ENCODE measurements at regions not wholly inside any gene's neighbourhood (a gene's known extent, or its start where the extent isn't known, plus 50 kb on each side); places are given as distances from the start of the nearest gene placed in this dataset.
"Not testable (repeated sequence)": the region's sequence is repeated elsewhere in the genome, so short reads cannot be mapped to it uniquely, and the experiment has no call there.

- DNase-seq (no peak), ATAC-seq (no peak)
- intact Hi-C loops (cut with DNase I), result no loop called here
- TF ChIP-seq CTCF (IDR thresholded peaks at IDR 0.05), result no peak
- no peak overlapping the region for H3K27ac ChIP-seq
- 59 to 60% methylated on average over 1 of the region's 1 CpG for WGBS, 2 donors
- H3K4me1 ChIP-seq, result no peaks in the 10 kb centered on the region
- H3K27me3 ChIP-seq, result no peaks in the 10 kb centered on the region
- no peak overlapping the region for H3K4me3 ChIP-seq
- no peaks in the 10 kb centered on the region for H3K36me3 ChIP-seq
- H3K9me3 ChIP-seq, result no peaks in the 10 kb centered on the region
These were observed 78.9 kb upstream of the SMIM30 start for GRCh38 chr7:113197274-113197673.

DNA sequence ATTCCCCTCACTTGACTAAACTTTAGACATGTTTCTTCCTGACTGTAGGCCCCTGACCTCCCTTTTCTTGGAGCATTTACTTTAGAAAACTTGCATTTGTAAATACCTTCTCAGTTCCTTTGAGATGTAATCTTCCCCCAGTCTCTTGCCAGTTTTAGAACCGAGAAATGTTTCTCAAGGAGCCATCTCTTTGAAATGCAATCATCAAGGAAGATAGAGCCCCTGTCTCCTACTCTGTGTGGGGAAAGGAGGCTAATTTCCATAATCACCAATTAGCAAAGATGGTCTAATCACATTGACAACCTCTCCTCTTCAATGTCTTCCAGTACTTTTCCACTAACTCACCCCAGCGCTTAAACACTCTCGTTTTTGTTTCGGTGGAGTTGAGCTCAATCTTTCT is 70.0 kb upstream of the SMIM30 start:
- no peak for ATAC-seq
- Histone ChIP-seq H3K36me3 (no peaks in the 10 kb centered on the region), H3K4me1 (no peaks in the 10 kb centered on the region), H3K9me3 (no peaks in the 10 kb centered on the region), H3K27me3 (no peaks in the 10 kb centered on the region), H3K27ac (no peak overlapping the region), H3K4me3 (no peak overlapping the region)
- WGBS, 2 donors, result 53 to 65% methylated on average over 4 of the region's 4 CpGs
- intact Hi-C loops (cut with DNase I), result no loop called here
- no peak for DNase-seq
- no peak for TF ChIP-seq CTCF (IDR thresholded peaks at IDR 0.05)

- Histone ChIP-seq H3K4me3 (no peak overlapping the region), H3K4me1 (no peaks in the 10 kb centered on the region), H3K27me3 (no peaks in the 10 kb centered on the region), H3K27ac (no peak overlapping the region), H3K9me3 (no peaks in the 10 kb centered on the region), H3K36me3 (no peaks in the 10 kb centered on the region)
- intact Hi-C loops (cut with DNase I), result loop anchor here in 1 of 10 donors (5.0 kb wide), 1 partner anchor 953 kb away; no protein-coding TSS in a partner anchor
- DNase-seq (no peak), ATAC-seq (no peak)
- 75 to 81% methylated on average over 2 of the region's 2 CpGs for WGBS, 2 donors
- no peak for TF ChIP-seq CTCF (IDR thresholded peaks at IDR 0.05)
These were observed 61.0 kb upstream of the SMIM30 start for GRCh38 chr7:113179313-113179712.

- Histone ChIP-seq H3K9me3 (no peaks in the 10 kb centered on the region), H3K4me3 (no peak overlapping the region), H3K27ac (no peak overlapping the region), H3K27me3 (peaks cover 0 to 5% (median 0%) of the 10 kb centered on the region in 7 donors), H3K36me3 (no peaks in the 10 kb centered on the region), H3K4me1 (no peaks in the 10 kb centered on the region)
- ATAC-seq (no peak), DNase-seq (no peak)
- WGBS, 2 donors, result 83 to 89% methylated on average over 3 of the region's 3 CpGs
- no peak for TF ChIP-seq CTCF (IDR thresholded peaks at IDR 0.05)
- intact Hi-C loops (cut with DNase I), result loop anchor here in 1 of 10 donors (5.0 kb wide), 1 partner anchor 955 kb away; no protein-coding TSS in a partner anchor
These were observed 58.5 kb upstream of the SMIM30 start for GRCh38 chr7:113176836-113177235.

GRCh38 chr7:113176180-113176579 is 57.8 kb upstream of the SMIM30 start:
- not testable (repeated sequence) for H3K27me3 ChIP-seq

More at GRCh38 chr7:113176180-113176579, 57.8 kb upstream of the SMIM30 start:
- ATAC-seq, H3K9me3 ChIP-seq, H3K4me3 ChIP-seq, H3K36me3 ChIP-seq, H3K27ac ChIP-seq, H3K4me1 ChIP-seq, DNase-seq: not testable (repeated sequence)
- intact Hi-C loops (cut with DNase I), result loop anchor here in 1 of 10 donors (5.0 kb wide), 1 partner anchor 956 kb away; no protein-coding TSS in a partner anchor
